Endothelial cell (in vitro differentiated cells): ENCODE measurements at regions not wholly inside any gene's neighbourhood (a gene's known extent, or its start where the extent isn't known, plus 50 kb on each side); places are given as distances from the start of the nearest gene placed in this dataset.

Experiments
- DNase-seq: peaks from one replicate; pipeline ENCODE4 v3.0.0; 2021; ENCODE audit warnings: low spot score
- H3K27ac Mint-ChIP-seq: one replicate; pipeline ENCODE4 v1.8.0; 2021; ENCODE audit warnings: mixed read lengths, inconsistent platforms; ENCODE audit not compliant: unreplicated experiment
- H3K27me3 Mint-ChIP-seq: one replicate; pipeline ENCODE4 v1.8.0; 2021; ENCODE audit warnings: mild to moderate bottlenecking, moderate library complexity, mixed read lengths, inconsistent platforms; ENCODE audit not compliant: unreplicated experiment
- H3K36me3 Mint-ChIP-seq: one replicate; pipeline ENCODE4 v1.8.0; 2021; ENCODE audit warnings: mild to moderate bottlenecking, low read depth, mixed read lengths, inconsistent platforms; ENCODE audit not compliant: unreplicated experiment
- H3K4me1 Mint-ChIP-seq: one replicate; pipeline ENCODE4 v1.8.0; 2021; ENCODE audit warnings: mild to moderate bottlenecking, mixed read lengths, inconsistent platforms; ENCODE audit not compliant: unreplicated experiment
- H3K4me3 Mint-ChIP-seq: one replicate; pipeline ENCODE4 v1.8.0; 2021; ENCODE audit warnings: mild to moderate bottlenecking, mixed read lengths, inconsistent platforms; ENCODE audit not compliant: unreplicated experiment
- H3K9me3 Mint-ChIP-seq: one replicate; pipeline ENCODE4 v1.8.0; 2021; ENCODE audit warnings: mixed read lengths, inconsistent platforms; ENCODE audit not compliant: unreplicated experiment
- TF ChIP-seq, protein P1 (sequence below): fragments of 200-600 bp; sonication (generic); IDR thresholded peaks from one replicate; pipeline ENCODE4 v1.5.0; 2021; ENCODE audit warnings: antibody characterized with exemption; ENCODE audit not compliant: unreplicated experiment

DNA sequence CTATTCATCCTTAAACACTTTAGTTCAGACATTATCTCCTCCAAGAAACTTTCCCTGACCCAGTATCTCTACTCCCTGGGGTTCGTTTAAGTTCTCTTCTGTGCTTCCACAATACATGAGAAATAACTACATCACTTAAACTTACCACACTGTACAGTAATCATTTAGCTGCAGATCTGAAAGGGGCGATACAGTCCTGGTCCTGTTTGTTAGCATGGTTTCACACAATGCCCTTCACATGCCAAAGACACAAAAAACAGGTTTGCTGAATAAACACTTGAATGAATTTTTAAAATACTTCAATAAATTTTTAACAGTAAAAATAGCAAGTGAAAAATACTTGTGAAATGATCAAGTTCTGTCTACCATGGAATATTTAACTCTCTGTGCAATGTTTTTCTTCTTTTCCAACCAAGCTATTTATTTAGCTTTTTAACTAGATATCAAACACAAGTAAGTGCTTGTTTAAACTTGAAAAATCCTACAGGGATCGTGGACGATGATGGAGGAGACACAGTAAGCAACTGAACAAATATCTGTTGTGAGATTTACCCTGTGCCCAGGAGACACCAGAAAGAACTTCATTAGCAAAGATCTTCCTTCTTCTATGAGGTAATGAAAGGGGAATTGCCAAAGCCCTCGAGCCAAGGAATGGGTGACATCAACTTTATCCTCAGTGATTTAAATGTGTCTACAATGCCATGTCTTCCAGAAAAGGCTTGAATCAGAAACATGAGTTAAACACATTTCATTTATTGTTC, 255.6 kb upstream of the GRIP1 start:
- TF ChIP-seq, protein P1, sequence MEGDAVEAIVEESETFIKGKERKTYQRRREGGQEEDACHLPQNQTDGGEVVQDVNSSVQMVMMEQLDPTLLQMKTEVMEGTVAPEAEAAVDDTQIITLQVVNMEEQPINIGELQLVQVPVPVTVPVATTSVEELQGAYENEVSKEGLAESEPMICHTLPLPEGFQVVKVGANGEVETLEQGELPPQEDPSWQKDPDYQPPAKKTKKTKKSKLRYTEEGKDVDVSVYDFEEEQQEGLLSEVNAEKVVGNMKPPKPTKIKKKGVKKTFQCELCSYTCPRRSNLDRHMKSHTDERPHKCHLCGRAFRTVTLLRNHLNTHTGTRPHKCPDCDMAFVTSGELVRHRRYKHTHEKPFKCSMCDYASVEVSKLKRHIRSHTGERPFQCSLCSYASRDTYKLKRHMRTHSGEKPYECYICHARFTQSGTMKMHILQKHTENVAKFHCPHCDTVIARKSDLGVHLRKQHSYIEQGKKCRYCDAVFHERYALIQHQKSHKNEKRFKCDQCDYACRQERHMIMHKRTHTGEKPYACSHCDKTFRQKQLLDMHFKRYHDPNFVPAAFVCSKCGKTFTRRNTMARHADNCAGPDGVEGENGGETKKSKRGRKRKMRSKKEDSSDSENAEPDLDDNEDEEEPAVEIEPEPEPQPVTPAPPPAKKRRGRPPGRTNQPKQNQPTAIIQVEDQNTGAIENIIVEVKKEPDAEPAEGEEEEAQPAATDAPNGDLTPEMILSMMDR: no peak
- no peak overlapping the region for H3K27ac Mint-ChIP-seq
- no peak overlapping the region for H3K4me3 Mint-ChIP-seq
- no peak for DNase-seq
- H3K9me3 Mint-ChIP-seq: no peaks in the 10 kb centered on the region
- H3K36me3 Mint-ChIP-seq: no peaks in the 10 kb centered on the region
- H3K4me1 Mint-ChIP-seq: no peaks in the 10 kb centered on the region
- no peaks in the 10 kb centered on the region for H3K27me3 Mint-ChIP-seq

DNA sequence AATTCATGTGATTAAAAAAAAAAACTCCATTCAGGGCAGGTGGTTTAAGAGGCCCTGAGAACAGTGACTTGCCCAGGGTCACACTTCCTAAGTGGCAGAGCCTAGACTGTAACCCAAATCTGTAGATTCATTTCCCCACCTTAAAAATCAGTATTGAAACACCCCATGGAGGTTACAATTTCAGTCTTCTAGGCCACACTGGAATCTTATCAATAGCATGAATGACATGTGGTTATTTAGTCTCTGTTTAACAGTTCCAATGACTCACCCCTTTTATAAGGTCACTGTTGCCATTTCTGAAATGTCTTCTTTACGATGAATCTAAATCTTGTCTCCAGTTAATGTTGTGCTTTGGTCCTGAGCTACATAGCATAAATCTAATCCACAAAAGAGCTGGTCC, 262.3 kb upstream of the GRIP1 start:
- Mint-ChIP-seq H3K27me3 (no peaks in the 10 kb centered on the region), H3K4me1 (peaks cover 11% of the 10 kb centered on the region), H3K36me3 (no peaks in the 10 kb centered on the region), H3K9me3 (no peaks in the 10 kb centered on the region), H3K4me3 (no peak overlapping the region), H3K27ac (no peak overlapping the region)
- DNase-seq: no peak
- TF ChIP-seq, protein P1: no peak

DNA sequence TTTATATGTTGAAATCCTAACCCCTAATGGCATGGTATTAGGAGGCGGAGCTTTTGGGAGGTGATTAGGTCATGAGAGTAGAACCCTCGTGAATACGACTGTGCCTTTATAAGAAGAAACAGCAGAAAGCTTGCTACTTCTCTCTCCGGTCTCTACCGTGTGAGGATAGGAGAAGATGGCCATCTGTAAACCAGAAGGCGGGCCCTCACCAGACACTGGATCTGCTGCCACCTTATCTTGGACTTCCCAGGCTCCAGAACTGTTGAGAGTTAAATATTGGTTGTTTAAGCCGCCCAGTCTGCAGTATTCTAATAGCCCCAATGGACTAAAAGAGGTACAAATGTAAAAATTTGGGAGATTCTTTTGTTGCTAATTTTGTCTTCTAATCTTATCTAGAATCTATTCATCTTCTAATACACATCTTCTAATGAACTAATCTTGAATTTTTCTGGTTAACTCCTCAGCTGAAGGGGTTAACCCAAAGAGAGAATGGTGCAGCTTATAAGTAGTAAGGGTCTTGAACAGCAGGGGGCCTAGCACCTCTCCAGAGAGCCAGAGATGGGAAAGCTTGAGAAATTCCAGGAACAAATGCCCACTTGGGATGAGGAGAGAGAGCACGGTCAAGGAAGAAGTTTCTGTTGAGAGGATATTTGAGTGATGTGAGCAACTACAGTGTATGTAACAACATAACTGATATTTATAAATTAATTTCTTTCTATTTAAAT, 264.0 kb upstream of the GRIP1 start:
- no peaks in the 10 kb centered on the region for H3K9me3 Mint-ChIP-seq
- TF ChIP-seq, protein P1: no peak
- H3K27me3 Mint-ChIP-seq: no peaks in the 10 kb centered on the region
- H3K4me3 Mint-ChIP-seq: no peak overlapping the region
- no peak overlapping the region for H3K27ac Mint-ChIP-seq
- peaks cover 11% of the 10 kb centered on the region for H3K4me1 Mint-ChIP-seq
- peak; percentile 35 for DNase-seq
- H3K36me3 Mint-ChIP-seq: no peaks in the 10 kb centered on the region

GRCh38 chr12:66944365-66944764, 265.5 kb upstream of the GRIP1 start:
- no peak for DNase-seq
- Mint-ChIP-seq H3K9me3 (no peaks in the 10 kb centered on the region), H3K4me3 (no peak overlapping the region), H3K27ac (no peak overlapping the region), H3K27me3 (no peaks in the 10 kb centered on the region), H3K4me1 (peaks cover 15% of the 10 kb centered on the region), H3K36me3 (no peaks in the 10 kb centered on the region)
- TF ChIP-seq, protein P1: no peak
